Activated CD4-positive, alpha-beta T cell treated with anti-CD3 and anti-CD28 coated beads, Interleukin-2, amount 50 U/mL, for 48 hours (primary cell): ENCODE measurements at regions not wholly inside any gene's neighbourhood (a gene's known extent, or its start where the extent isn't known, plus 50 kb on each side); places are given as distances from the start of the nearest gene placed in this dataset.

Source experiments
- DNase-seq, 2 experiments: peaks; one replicate each; pipeline ENCODE4 v3.0.0-alpha.2; 2020

DNA sequence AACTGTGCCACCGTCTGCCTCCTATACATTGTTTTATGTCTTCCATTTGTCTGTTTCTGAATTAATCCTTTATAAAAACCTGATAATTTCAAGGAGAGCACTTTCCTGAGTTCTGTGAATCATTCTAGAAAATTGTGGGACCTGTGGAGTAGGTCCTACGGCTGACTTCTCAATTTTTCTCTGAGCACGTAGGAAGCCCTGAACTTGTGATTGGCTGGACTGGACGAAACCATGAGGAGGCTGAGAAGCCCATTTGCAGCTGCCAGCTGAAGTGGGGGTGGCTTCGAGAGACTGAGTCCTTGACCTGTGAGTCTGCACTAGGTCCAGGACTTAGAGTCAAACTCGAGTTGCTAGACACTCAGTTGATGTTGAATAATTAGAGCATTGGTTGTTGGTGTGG is 277.1 kb upstream of the NCAM2 start:
- no peak for DNase-seq

DNA sequence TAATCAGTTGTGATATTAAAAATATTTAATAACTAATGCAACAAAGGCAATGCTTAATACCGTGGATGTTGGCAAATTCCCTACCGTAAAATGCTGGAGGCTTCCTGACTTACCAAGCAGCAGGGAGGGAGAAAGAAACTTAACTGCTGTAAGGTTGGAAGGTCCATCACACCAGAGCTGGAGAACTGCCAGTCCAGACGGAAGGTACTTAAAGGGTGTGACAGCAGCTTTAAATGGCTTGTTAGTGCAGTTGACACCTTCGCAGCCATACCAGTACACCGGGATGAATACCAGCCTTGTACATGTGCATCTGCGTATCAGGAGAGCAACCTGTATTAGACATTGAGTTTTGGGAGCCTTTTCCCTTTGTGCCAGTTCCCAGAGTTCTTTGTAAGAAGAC is 269.5 kb upstream of the NCAM2 start:
- DNase-seq, result no peak

DNA sequence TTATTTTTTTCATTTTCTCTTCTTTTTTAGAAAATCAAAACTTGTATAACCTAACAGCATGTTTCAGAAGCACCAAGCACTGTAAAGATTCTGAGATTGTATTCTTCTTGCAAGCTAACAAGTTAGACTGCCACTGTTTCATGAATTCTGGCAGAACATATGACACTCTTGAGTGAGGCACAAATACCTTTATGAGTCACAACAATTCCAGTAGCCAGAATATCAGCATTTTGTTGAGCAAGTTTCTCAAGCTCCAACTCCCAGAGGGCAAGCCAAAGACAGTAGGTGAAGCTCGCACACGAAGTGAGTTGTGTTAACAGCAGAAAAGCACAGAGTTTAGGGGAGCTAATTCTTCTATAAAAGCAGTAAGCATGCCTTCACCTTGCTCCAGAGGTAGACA is 268.8 kb upstream of the NCAM2 start:
- DNase-seq, result no peak

DNA sequence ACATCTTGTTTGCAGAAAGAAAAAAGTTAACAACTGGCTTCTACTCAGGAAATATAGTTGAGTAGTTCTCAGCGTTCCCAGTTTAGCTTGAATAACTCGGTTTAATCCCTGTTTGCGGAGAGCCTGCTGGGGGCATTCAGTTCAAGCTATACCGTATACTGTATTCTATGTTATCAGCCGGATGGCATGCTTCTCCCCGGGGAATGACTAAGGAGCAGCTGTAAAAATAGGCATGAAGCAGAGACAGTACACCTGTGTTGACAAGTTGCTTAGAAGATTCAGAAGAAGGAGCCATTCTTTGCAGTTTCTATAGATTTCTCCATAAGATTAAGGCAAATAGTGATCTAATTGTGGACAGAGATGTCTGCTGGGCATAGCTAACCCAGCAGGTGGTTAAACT is 267.8 kb upstream of the NCAM2 start:
- DNase-seq, result no peak

DNA sequence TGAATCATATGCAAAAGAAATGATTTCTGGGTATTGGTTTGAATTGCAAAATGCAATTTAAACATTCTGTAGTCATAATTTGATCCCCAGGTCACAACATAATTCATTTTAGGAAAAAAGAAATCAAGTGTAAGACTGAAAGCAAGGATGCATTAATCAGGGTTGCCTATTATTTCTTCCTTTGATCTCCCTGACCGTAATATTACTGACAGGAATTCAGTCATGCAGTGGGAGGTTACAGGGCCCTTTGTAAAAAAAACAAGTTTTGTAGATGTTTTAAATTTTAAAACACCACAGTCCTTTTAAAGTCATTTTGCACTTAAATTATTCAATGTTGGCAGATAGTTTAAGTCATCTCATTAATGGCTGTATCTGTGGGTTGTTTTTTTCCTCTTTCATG is 263.0 kb upstream of the NCAM2 start:
- no peak for DNase-seq

DNA sequence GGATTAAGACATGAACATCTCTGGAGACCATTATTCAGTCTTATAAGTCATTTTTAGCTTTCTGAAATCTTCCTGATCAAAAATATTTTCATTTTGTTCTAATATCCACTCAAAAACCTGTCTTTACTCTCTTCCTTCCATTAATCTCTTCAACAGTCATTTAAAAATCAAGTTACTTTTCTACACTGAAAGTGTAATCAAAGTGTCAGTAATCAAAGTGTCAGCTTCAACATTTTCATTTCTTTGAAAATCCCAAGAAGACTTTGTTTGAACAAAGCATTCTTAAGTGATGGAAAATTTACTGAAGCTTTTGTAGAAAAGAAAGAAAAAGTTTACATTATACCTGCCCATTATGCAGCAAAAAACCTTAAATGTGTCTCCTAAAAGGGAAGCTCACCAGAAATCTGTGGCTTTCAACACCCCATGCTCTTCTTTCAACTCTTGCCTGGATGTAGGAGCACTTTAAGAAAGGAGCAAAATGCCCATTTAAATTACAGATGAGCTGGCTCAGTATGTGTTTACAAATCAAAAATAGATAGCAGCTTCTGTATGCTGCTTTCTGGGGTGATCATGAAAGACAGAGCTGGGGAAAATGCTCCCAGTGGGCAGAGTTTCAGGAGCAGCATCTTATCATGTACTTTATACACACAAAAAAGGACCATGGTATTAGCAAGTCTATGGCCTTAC is 260.8 kb upstream of the NCAM2 start:
- DNase-seq, result no peak

DNA sequence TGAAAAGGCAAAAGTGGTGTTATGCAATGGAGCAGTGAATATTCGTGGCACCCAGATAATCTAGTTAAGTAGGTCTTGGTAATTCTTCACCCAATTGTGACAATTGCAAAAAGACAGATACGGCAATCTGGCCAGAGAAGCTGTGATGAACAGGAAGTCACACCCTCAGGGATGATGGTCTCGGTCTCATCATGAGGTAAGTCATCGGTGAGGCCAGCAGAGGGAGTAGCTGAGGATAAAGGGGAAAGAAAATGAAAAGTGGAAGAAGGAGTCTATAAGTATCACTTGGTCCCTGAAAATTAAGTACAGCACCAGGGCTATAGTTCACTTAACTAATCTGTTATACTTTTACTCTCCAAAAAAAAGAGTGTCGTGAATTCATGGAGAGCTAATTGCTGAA is 258.8 kb upstream of the NCAM2 start:
- no peak for DNase-seq

DNA sequence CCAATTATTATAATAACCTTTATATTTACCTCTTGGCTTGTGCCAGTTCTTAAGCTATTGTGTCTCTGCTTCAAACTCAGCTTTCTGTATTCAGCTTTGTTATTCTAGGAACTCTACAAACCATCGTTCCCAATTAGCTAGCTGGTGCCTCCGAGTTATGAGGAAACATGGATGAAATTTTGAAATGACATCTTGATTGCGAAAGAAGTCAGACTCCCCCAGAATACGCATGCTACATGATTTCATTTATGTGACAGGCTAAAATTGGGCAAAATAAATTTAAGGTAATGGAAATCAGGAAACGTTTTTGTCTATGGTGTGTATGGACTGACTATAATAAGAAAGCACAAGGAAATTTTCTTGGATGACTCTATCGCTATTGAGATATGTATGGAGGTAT is 256.8 kb upstream of the NCAM2 start:
- DNase-seq, result no peak

DNA sequence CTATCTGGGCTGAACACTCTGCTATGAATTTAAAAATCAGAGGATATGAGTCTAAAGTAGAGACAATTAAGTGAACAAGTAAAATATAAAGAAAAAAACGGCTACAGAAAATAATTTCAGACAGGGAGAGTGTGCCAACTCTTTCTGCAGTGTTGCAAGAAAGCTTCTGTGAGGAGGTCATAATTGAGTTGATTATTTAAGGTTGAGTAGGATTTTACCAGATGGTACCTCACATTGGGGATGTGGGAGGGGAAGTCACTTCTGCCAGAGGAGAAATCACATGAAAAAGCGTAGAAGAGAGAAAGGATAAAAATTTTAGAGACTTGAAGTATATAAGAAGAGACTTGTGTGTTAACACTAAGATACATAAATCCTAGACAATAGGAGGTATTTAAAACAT is 238.0 kb upstream of the NCAM2 start:
- no peak for DNase-seq

DNA sequence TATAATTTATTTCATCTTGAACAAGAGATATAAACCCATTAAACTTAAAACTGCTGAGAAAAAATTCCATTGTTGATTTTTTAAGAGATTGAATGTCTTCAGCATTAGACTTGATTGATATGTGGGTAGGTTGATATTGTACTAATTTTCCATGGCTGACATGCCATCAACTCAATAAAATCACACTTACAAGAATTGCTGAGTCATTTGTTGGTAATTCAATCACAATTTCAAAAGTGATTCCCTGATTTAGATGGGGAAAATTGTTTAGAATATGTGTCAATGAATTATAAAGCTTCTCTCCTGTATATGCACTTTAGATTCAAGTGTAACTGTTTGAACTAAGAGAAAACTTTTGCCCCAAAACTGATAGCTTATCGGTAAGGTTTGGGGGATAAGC is 223.5 kb upstream of the NCAM2 start:
- no peak for DNase-seq

DNA sequence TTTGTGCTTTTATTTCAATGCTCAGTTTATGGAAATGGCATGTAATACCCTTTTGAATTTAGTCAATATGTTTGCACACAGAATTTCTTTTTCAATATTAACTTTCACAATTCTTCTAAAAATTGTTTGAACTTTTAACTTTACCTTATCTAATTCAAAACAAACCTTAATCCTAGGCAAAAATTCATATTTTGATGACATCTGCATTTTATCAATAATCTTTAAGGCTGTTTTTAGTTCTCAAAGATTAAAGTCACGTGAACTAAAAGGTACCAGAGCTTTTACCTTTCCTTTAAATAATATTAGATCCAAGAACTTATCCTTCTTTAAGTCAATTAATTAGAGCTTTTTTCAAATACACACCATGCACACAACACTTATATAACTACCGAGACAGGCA is 218.9 kb upstream of the NCAM2 start:
- DNase-seq, result no peak

DNA sequence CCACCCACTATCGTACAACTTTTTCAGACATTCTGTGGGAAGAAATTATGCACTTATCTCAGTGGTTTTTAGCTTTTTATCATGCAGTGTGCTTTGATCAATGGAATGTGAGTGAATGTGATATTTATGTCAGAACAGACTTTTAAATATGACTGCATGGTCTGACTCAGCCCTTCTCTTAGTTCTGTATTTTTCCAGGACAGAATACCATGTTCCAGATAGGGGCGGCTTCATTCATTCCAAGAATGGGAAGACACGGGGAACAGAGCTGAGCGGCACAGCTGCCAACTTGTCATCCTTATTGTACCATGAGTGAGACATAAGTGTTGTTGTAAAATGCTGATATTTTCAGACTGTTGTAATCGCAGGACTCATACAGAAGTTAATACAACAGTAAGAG is 214.6 kb upstream of the NCAM2 start:
- DNase-seq, result no peak

DNA sequence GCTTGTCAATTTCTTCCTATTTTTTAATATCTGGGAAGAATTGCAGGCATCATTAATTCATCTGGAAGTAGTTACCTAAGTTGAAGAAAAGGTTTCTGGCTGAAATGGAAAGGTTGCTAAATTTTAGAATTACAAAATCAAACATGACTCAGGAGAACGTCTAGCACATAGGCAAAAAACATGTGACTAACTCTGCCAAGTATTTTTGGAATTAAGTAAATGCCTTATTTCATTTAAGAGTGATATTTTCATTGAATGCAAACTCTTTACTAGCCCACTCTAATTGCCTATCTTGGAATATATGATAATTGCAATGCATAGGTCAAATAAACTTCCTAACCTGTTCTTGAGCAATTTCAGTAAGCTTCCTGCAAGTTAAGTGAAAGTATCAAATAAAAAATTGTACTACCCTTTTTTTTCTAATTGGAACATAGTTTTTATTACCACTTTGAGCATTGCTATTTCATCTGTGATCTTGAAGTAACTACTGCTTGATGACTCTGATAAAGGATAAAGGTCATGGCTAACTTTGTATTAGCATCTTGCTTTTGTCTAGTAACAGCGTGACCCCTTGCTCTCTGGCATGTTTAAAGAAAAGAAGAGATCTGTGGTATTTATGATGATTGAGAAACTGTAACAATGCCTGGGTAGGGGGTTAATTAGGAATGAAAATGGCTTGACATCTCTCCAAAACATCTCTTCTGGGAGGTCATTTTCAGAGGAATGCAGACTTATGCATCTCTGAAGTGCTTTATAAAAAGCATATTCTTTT is 208.3 kb upstream of the NCAM2 start:
- DNase-seq, result no peak

DNA sequence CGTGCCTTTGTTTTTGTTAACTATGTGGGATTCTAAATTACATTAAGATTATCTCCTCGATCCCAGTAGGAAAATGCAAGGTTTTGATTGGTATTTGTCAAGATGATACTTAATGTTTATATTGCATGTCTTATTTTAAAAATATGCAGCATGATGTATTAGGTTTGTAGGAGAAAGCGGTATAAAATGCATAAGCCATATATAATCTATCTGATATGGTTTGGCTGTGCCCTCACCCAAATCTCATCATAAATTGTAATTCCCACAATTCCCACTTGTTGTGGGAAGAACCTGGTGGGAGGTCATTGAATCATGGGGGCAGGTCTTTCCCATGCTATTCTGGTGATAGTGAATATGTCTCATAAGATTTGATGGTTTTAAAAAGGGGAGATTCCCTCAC is 198.1 kb upstream of the NCAM2 start:
- no peak for DNase-seq

DNA sequence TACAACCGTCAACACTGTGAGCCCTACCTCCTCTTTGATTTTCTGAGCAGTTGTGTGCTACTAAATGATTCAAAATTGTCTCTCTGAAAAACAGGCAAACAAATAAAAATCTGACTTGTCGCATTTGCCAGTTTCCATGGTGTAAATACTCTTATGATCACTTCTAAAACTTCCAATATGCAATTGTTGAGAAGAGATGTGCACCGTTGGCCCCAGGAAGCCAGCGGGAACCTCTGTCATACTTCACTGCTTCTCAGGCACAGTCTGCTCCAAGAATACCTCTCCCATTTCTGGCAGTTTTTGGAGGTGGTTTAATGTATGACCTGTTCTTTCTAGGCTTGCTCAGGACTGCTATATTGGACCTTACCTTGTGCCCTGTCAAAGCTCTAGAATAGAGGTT is 196.0 kb upstream of the NCAM2 start:
- DNase-seq, result no peak

DNA sequence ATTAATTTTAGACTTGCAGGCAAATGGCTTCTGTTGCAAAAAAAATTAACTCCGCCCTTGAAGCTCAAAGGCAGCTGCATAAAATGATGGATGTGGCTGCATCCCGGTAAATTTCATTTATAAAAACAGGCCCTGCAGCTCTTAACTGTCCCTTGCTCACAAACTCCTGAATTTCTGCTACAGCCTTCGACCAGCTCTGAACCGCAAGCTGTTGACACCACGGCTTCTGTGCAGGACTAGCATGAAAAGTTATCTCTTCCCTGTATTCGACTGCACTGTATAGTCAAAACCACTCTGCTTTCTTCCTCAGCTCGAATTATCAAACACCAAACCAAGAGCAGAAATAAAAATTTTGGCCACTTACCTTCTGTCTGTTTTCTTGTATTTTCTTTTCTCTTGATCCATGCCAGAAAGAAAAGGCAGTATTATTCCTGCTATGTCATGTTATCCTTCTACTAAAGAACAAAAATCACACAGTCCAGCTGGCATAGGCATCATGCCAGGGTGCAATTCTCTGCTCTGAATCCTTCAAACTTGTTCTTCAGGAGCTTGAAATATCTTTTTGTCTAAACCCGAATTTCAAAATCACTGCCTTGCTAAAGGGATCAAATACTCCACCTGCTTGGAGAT is 195.5 kb upstream of the NCAM2 start:
- no peak for DNase-seq

DNA sequence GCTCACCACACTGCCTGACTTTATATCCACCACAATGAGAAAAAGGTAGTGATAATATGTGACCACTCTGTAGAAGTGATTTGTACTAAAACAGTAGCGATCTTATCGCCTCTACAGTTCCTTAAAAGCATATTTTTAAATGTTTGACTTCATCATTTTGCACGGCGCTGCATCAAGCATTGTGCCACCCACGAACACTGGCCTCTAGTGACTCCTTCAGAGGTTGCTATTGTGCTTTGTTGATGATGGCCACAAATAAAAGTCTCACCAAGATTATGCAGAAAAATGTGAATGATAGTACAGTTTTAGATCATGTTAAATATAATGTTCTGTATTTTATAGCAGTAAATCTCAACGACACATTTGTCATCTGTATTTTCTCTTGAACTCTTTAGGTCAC is 186.5 kb upstream of the NCAM2 start:
- DNase-seq, result no peak

DNA sequence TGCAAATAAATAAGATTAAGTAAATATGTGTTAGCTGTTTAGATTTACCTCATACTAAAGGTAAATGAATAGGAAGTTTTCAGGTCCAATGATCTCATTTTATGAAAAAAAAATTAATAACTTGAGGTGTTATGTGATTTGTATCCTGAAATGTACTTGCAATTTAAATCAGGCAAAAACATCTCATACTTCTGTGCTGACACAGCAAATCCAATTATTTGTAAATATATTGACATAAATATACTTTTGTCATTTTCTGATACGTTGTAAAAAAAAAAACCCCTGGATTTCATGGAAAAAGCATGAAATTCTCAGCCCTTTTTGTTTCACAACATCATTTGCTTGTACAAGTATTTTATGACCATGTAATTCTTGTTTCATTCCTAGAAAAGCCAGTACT is 184.1 kb upstream of the NCAM2 start:
- DNase-seq, result no peak

DNA sequence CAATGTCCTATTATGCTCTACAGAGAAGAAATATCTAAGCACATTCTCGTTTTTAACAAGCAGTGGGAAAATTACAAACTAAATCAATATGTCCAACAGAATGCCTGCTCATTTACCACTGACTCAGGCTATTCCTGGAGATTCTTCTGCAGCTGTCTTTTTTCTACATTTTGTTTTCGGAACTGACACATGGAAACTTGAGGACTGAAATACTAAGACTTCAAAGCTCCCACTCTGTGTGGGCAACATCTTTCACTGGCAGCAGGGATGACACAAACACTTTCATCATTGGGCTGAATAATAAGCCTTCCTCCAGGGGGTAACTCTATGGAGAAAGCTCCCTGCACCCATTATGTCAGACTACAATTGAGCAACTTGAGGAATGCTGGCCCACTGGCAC is 175.5 kb upstream of the NCAM2 start:
- DNase-seq, result no peak

DNA sequence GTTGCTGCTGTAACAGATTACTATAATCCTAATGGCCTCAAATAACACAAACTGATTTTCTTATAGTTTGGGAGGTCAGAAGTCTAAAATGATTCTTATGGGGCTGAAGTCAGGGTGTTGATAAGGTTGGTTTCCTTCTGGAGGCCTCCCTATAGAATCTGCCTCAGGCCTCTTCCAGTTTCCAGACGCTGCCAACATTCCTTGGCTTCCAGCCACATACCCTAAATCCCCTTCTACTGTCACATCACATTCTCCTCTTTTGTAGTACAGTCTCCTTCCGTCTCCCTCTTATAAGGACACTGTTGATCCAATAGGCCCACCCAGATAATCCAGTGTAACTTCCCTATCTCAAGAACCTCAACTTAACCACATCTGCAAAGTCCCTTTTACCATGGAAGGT is 145.3 kb upstream of the NCAM2 start:
- DNase-seq, result no peak

DNA sequence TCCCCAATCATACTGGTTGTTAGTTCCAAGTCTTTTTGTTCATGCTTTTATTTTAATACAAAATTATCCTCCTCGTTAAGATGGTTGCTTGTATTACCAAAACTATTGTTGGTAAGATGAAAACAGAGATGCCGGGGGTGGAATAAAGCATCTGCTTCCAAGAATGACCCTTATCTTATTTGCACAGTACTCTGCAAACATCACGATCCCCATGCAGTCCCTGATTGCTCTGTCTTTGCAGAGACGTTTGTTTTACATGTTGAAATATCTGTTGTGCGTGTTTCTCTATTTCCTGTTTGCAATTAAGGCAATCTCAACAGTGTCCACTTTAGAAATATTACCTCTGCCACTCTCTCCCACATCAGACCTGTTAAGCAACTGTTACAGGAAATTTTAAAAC is 141.3 kb upstream of the NCAM2 start:
- DNase-seq, result no peak

DNA sequence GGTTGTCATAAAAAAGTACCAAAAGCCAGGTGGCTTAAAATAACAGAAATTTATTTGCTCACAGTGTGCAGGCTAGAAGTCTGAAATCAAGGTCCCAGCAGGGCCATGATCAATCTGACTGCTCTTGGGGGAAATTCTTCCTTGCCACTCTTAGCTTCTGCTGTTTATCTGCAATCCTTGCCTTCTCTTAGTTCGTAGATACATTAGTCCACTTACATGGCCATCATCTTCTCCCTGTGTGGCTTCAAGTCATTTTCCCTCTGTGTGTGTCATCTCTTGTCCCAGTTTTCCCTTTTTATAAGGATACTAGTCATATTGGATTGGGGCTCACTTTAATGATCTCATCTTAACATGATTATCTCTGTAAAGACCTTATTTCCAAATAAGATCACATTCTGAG is 124.0 kb upstream of the NCAM2 start:
- DNase-seq, result no peak

DNA sequence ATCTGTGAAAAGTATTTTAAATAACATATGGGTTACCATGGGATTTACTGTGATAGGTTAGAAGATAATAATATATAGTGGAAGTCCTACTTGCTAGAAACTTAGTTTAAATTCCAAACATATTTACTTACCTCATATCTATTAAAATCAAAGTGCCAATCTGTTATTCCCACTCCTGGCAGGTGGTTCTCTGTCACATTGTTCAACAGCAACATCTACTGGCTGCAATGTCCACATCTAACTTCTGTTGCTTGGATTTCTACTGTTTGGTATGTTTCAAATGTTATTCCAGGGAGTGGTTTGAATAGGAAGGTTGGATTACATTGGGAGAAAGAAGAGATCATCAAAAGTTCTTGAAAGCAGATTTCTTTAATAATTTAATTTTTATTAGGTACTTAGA is 122.5 kb upstream of the NCAM2 start:
- DNase-seq, result no peak

DNA sequence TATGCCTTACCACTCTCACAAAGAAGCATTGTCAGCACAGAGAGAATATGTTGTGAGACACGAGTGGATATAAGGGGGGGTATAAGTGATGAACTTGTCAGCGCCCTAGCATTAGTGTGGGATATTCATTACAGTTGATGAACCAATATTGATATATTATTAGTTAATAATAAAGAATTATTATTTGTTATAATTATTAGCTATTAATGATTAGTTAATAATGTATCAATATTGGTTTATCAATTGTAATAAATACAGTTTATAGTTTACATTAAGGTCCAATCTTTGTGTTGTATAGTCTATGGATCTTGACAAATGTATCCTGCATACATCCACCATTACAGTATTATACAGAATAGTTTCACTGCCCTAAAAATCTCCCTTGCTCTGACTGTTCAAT is 120.2 kb upstream of the NCAM2 start:
- DNase-seq, result no peak
